Adipocyte (in vitro differentiated cells): ENCODE measurements at regions not wholly inside any gene's neighbourhood (a gene's known extent, or its start where the extent isn't known, plus 50 kb on each side); places are given as distances from the start of the nearest gene placed in this dataset.
A peak's percentile ranks its signal among the peaks of the same experiment; 100 is the strongest.

Experiments used
- DNase-seq: peaks from one replicate; pipeline ENCODE4 v3.0.0-alpha.2; 2015; ENCODE audit warnings: low read depth
- H3K27me3 ChIP-seq: replicated peaks from 2 replicates; pipeline ENCODE4 v1.7.0; 2013; ENCODE audit warnings: mild to moderate bottlenecking, low read length, moderate library complexity; ENCODE audit not compliant: control insufficient read depth, insufficient read depth
- H3K36me3 ChIP-seq: 2 replicates; pipeline ENCODE4 v1.7.0; 2013; ENCODE audit warnings: low read length, mild to moderate bottlenecking, moderate library complexity; ENCODE audit not compliant: control insufficient read depth, insufficient read depth, severe bottlenecking
- H3K4me1 ChIP-seq: 2 replicates; pipeline ENCODE4 v1.7.0; 2013; ENCODE audit warnings: mild to moderate bottlenecking, low read length, moderate library complexity; ENCODE audit not compliant: control insufficient read depth, insufficient read depth
- H3K4me3 ChIP-seq: 2 replicates; pipeline ENCODE4 v1.7.0; 2013; ENCODE audit warnings: mild to moderate bottlenecking, low read length, moderate library complexity
- H3K9ac ChIP-seq: 2 replicates; pipeline ENCODE4 v1.7.0; 2013; ENCODE audit warnings: mild to moderate bottlenecking, low read length, moderate library complexity
- H3K9me3 ChIP-seq: 2 replicates; pipeline ENCODE4 v1.7.0; 2013; ENCODE audit warnings: mild to moderate bottlenecking, low read length, moderate library complexity; ENCODE audit not compliant: control insufficient read depth

DNA sequence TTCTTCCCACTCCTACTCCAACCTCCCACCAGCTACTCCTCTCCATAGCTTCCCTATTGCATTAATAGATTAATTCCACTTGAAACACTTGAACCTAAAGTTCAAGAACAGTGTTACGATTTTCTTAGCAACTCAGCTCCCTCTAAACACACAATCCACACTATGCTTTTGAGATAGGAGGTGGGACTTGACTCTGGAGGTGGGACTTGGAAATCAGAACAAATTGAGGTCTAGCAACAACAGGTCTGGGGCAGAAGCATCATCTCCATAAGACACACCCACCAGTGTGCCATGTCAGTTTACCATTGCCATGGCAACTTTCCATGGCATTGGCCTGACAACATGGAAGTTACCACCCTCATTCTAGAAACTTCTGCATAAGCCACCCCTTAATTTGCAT, 336.5 kb upstream of the ALCAM start:
- Histone ChIP-seq H3K9me3 (no peaks in the 10 kb centered on the region), H3K4me3 (no peak overlapping the region), H3K4me1 (no peaks in the 10 kb centered on the region), H3K27me3 (no peaks in the 10 kb centered on the region), H3K9ac (no peak overlapping the region), H3K36me3 (no peaks in the 10 kb centered on the region)
- no peak for DNase-seq

GRCh38 chr3:105032541-105032940, 334.2 kb upstream of the ALCAM start:
- Histone ChIP-seq H3K27me3 (no peaks in the 10 kb centered on the region), H3K4me1 (no peaks in the 10 kb centered on the region), H3K9ac (no peak overlapping the region), H3K36me3 (no peaks in the 10 kb centered on the region), H3K9me3 (no peaks in the 10 kb centered on the region), H3K4me3 (no peak overlapping the region)
- DNase-seq, result no peak

- H3K36me3 ChIP-seq, result no peaks in the 10 kb centered on the region
- H3K4me1 ChIP-seq, result no peaks in the 10 kb centered on the region
- H3K9ac ChIP-seq, result no peak overlapping the region
- H3K9me3 ChIP-seq, result no peaks in the 10 kb centered on the region
- no peak overlapping the region for H3K4me3 ChIP-seq
- no peaks in the 10 kb centered on the region for H3K27me3 ChIP-seq
- no peak for DNase-seq
These were observed 333.6 kb upstream of the ALCAM start for GRCh38 chr3:105033081-105033480.

DNA sequence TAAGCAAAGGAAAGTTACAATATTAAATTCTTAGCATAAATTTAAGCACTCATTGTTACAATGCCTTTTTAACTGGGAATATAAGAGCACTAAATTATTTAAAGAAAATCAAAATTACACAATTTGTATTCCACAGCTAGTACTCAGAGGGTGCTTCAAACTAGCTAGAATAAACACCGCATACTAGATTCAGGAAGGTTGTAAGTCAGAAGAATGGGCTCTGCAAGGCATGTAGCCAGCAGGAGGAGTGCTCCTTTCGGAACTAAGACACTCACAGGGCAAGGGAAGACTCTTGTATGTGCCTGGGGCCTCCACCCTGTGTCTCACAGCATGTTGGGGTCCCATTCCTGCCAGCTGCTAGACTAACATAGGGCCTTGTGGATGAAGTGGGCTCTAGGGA, 327.7 kb upstream of the ALCAM start:
- DNase-seq, result no peak
- no peak overlapping the region for H3K4me3 ChIP-seq
- H3K4me1 ChIP-seq, result peaks cover 2% of the 10 kb centered on the region
- H3K9me3 ChIP-seq, result no peaks in the 10 kb centered on the region
- no peak overlapping the region for H3K9ac ChIP-seq
- no peaks in the 10 kb centered on the region for H3K27me3 ChIP-seq
- no peaks in the 10 kb centered on the region for H3K36me3 ChIP-seq

GRCh38 chr3:105040026-105040622, 326.6 kb upstream of the ALCAM start:
- H3K9ac ChIP-seq, result no peak overlapping the region
- peaks cover 2% of the 10 kb centered on the region for H3K4me1 ChIP-seq
- no peaks in the 10 kb centered on the region for H3K36me3 ChIP-seq
- no peaks in the 10 kb centered on the region for H3K27me3 ChIP-seq
- H3K9me3 ChIP-seq, result no peaks in the 10 kb centered on the region
- no peak overlapping the region for H3K4me3 ChIP-seq
- DNase-seq, result peak; percentile 48

DNA sequence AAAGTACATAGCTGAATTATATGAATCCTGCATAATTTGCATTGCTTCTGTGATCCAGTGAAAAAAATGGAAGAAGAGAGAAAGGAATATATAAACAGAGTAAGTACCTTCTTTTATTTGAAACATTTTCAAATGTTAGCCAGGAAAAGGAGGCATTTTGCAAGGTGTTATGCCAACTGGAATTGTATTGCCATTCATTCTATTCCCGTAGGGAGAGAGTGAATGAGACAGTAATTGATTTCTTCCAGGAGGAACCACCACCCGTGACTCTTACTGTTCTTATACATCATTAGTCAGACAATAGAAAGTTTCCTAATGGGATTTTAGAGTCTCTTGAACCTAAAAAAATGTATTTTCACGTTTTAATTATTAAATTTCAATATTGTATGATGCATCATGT, 324.1 kb upstream of the ALCAM start:
- Histone ChIP-seq H3K9ac (no peak overlapping the region), H3K9me3 (no peaks in the 10 kb centered on the region), H3K36me3 (no peaks in the 10 kb centered on the region), H3K27me3 (no peaks in the 10 kb centered on the region), H3K4me3 (no peak overlapping the region), H3K4me1 (peaks cover 2% of the 10 kb centered on the region)
- no peak for DNase-seq

DNA sequence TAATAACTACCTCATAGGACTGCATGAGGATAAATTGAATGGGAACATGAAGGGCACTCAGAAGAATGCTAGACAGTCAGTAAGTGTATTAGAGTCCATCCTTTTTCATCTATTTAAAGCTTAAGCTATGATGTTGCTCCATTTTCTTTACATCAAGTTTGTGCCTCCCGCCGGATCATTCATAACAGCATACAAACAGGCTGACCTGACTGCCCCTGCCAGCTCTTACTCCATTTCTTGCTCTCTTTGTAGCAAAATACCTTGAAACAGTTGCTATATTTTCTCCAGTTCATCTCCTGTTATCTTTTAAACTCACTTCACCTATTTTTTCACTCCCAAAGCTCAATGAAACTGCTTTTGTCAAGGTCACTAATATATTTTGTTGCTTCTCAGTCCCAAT, 315.6 kb upstream of the ALCAM start:
- no peak for DNase-seq
- Histone ChIP-seq H3K4me1 (no peaks in the 10 kb centered on the region), H3K4me3 (no peak overlapping the region), H3K9me3 (no peaks in the 10 kb centered on the region), H3K27me3 (no peaks in the 10 kb centered on the region), H3K9ac (no peak overlapping the region), H3K36me3 (no peaks in the 10 kb centered on the region)

DNA sequence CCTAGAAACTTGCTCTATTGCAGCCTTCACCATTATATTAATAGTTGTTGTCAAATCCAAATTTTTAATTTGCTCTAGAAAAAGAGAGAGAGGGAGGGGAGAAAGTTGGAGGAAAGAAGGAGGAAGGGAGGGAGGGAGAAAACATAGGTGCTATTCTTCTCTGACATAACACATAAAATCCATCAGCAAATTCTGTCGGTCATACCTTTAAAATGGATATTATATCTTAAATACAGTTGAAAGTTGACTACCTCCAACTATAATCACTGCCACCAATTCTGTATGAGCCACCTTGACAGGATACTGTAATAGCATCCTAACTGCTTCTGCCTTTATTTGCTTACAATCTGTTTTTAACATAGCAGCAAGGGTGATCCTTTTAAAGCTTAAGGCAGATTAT, 314.7 kb upstream of the ALCAM start:
- Histone ChIP-seq H3K4me1 (no peaks in the 10 kb centered on the region), H3K9me3 (no peaks in the 10 kb centered on the region), H3K27me3 (no peaks in the 10 kb centered on the region), H3K36me3 (no peaks in the 10 kb centered on the region), H3K9ac (no peak overlapping the region), H3K4me3 (no peak overlapping the region)
- DNase-seq, result no peak

- Histone ChIP-seq H3K27me3 (no peaks in the 10 kb centered on the region), H3K9me3 (no peaks in the 10 kb centered on the region), H3K4me3 (no peak overlapping the region), H3K4me1 (no peaks in the 10 kb centered on the region), H3K36me3 (no peaks in the 10 kb centered on the region), H3K9ac (no peak overlapping the region)
- peak; percentile 5 for DNase-seq
These were observed 303.9 kb upstream of the ALCAM start for GRCh38 chr3:105062853-105063252.

GRCh38 chr3:105065895-105066839, 300.5 kb upstream of the ALCAM start:
- no peaks in the 10 kb centered on the region for H3K36me3 ChIP-seq

GRCh38 chr3:105067361-105067760, 299.3 kb upstream of the ALCAM start:
- no peak overlapping the region for H3K9ac ChIP-seq
- no peaks in the 10 kb centered on the region for H3K9me3 ChIP-seq
- no peak overlapping the region for H3K4me3 ChIP-seq
- no peaks in the 10 kb centered on the region for H3K36me3 ChIP-seq
- no peaks in the 10 kb centered on the region for H3K4me1 ChIP-seq
- no peaks in the 10 kb centered on the region for H3K27me3 ChIP-seq
- DNase-seq, result no peak

More at GRCh38 chr3:105065895-105066839, 300.5 kb upstream of the ALCAM start:
- H3K4me1 ChIP-seq, result no peaks in the 10 kb centered on the region
- DNase-seq, result no peak
- H3K4me3 ChIP-seq, result no peak overlapping the region
- no peaks in the 10 kb centered on the region for H3K9me3 ChIP-seq
- no peaks in the 10 kb centered on the region for H3K27me3 ChIP-seq
- H3K9ac ChIP-seq, result no peak overlapping the region
